SK-N-SH treated with all-trans-retinoic acid at 6 μM for 48 hours (cell line): ENCODE measurements at regions not wholly inside any gene's neighbourhood (a gene's known extent, or its start where the extent isn't known, plus 50 kb on each side); places are given as distances from the start of the nearest gene placed in this dataset.

Source experiments
- ARNTL ChIP-seq: fragments of 450-650 bp; formaldehyde crosslinking; IDR thresholded peaks from 2 replicates; pipeline ENCODE4 v1.5.0; 2020; ENCODE audit warnings: low read depth, mild to moderate bottlenecking, moderate library complexity, borderline replicate concordance
- PATZ1 ChIP-seq: fragments of 250-450 bp; sonication (Bioruptor Pico); IDR thresholded peaks from 2 replicates; pipeline ENCODE4 v1.8.0; 2020; ENCODE audit warnings: mild to moderate bottlenecking, moderate library complexity, borderline replicate concordance
- POU6F1 ChIP-seq: fragments of 250-450 bp; sonication (Bioruptor Pico); IDR thresholded peaks from 2 replicates; pipeline ENCODE4 v1.8.0; 2021; ENCODE audit warnings: low read depth, mild to moderate bottlenecking, moderate library complexity, borderline replicate concordance
- RARB ChIP-seq: fragments of 250-450 bp; sonication (Bioruptor Pico); IDR thresholded peaks from 2 replicates; pipeline ENCODE4 v1.8.0; 2021; ENCODE audit warnings: mild to moderate bottlenecking, moderate library complexity
- TCF4 ChIP-seq: fragments of 250-450 bp; sonication (Bioruptor Pico); IDR thresholded peaks from 2 replicates; pipeline ENCODE4 v1.8.0; 2021; ENCODE audit warnings: mild to moderate bottlenecking, moderate library complexity, borderline replicate concordance
- ZFP3 ChIP-seq: fragments of 250-450 bp; sonication (Bioruptor Pico); IDR thresholded peaks from 2 replicates; pipeline ENCODE4 v1.5.0; 2020; ENCODE audit warnings: mild to moderate bottlenecking, moderate library complexity
- ZFP30 ChIP-seq: fragments of 450-650 bp; formaldehyde crosslinking; IDR thresholded peaks from 2 replicates; pipeline ENCODE4 v1.5.0; 2022; ENCODE audit warnings: mild to moderate bottlenecking, moderate library complexity

GRCh38 chr6:19550380-19550779 is 286.8 kb upstream of the ID4 start:
- TF ChIP-seq ARNTL, result no peak
- TF ChIP-seq POU6F1 (CRISPR knock-in tag), result no peak
- no peak for TF ChIP-seq RARB (CRISPR knock-in tag)
- no peak for TF ChIP-seq TCF4 (CRISPR knock-in tag)
- no peak for TF ChIP-seq ZFP3 (CRISPR knock-in tag)
- no peak for TF ChIP-seq PATZ1 (CRISPR knock-in tag)
- no peak for TF ChIP-seq ZFP30 (CRISPR knock-in tag)
